Stimulated activated CD4-positive, alpha-beta T cell treated with anti-CD3 and anti-CD28 coated beads, Interleukin-2, amount 100 ng/mL, for 48 hours (primary cell): ENCODE measurements at regions not wholly inside any gene's neighbourhood (a gene's known extent, or its start where the extent isn't known, plus 50 kb on each side); places are given as distances from the start of the nearest gene placed in this dataset.
A peak's percentile ranks its signal among the peaks of the same experiment; 100 is the strongest.

Experiments
- DNase-seq, 2 donors: peaks; one replicate each; pipeline ENCODE4 v3.0.0-alpha.2; 2020

- DNase-seq, result no peak
Observed at GRCh38 chr4:122027203-122027602, 75.3 kb upstream of the TRPC3 start.

GRCh38 chr4:122017296-122017695, 65.4 kb upstream of the TRPC3 start:
- no peak for DNase-seq

- DNase-seq, result no peak
Observed at GRCh38 chr4:122015203-122015602, 63.3 kb upstream of the TRPC3 start.

- DNase-seq, result no peak
Observed at GRCh38 chr4:122012735-122013134, 60.9 kb upstream of the TRPC3 start.

GRCh38 chr4:122010610-122011009, 58.8 kb upstream of the TRPC3 start:
- DNase-seq, result no peak

- no peak for DNase-seq
Observed at GRCh38 chr4:122009524-122009923, 57.7 kb upstream of the TRPC3 start.

GRCh38 chr4:122007016-122007415, 55.2 kb upstream of the TRPC3 start:
- no peak for DNase-seq

- no peak for DNase-seq
Observed at GRCh38 chr4:122005064-122005755, 53.4 kb upstream of the TRPC3 start.

GRCh38 chr4:122003335-122003734, 51.5 kb upstream of the TRPC3 start:
- peak; percentile 3 to 24 for DNase-seq
